Stimulated activated naive CD8-positive, alpha-beta T cell treated with anti-CD3 and anti-CD28 coated beads, Interleukin-15, Interleukin-2, amounts not matched to agents 100 ng/mL and 50 ng/mL, for 24 hours (primary cell): ENCODE measurements at regions not wholly inside any gene's neighbourhood (a gene's known extent, or its start where the extent isn't known, plus 50 kb on each side); places are given as distances from the start of the nearest gene placed in this dataset.
"Not testable (repeated sequence)": the region's sequence is repeated elsewhere in the genome, so short reads cannot be mapped to it uniquely, and the experiment has no call there.

Source experiments
- H3K27ac Mint-ChIP-seq: one replicate; pipeline ENCODE4 v1.8.0; 2021; ENCODE audit warnings: mild to moderate bottlenecking, mixed read lengths
- H3K27me3 Mint-ChIP-seq: one replicate; pipeline ENCODE4 v1.8.0; 2021; ENCODE audit warnings: mixed read lengths
- H3K36me3 Mint-ChIP-seq: one replicate; pipeline ENCODE4 v1.8.0; 2021; ENCODE audit warnings: low read depth, mixed read lengths
- H3K4me1 Mint-ChIP-seq: one replicate; pipeline ENCODE4 v1.8.0; 2021; ENCODE audit warnings: low read depth, mixed read lengths
- H3K4me3 Mint-ChIP-seq: one replicate; pipeline ENCODE4 v1.8.0; 2021; ENCODE audit warnings: mild to moderate bottlenecking, mixed read lengths
- H3K9me3 Mint-ChIP-seq: one replicate; pipeline ENCODE4 v1.8.0; 2021; ENCODE audit warnings: mixed read lengths

GRCh38 chr2:126106006-126106405 is 550.0 kb upstream of the GYPC start:
- Mint-ChIP-seq H3K27me3 (no peaks in the 10 kb centered on the region), H3K4me3 (no peak overlapping the region), H3K36me3 (no peaks in the 10 kb centered on the region), H3K9me3 (peaks cover 5% of the 10 kb centered on the region), H3K4me1 (no peaks in the 10 kb centered on the region), H3K27ac (no peak overlapping the region)

GRCh38 chr2:126107883-126108282 is 548.1 kb upstream of the GYPC start:
- Mint-ChIP-seq H3K4me3 (no peak overlapping the region), H3K27me3 (no peaks in the 10 kb centered on the region), H3K27ac (no peak overlapping the region), H3K4me1 (no peaks in the 10 kb centered on the region), H3K36me3 (no peaks in the 10 kb centered on the region), H3K9me3 (peaks cover 7% of the 10 kb centered on the region)

- Mint-ChIP-seq H3K27ac (no peak overlapping the region), H3K9me3 (peaks cover 4% of the 10 kb centered on the region), H3K36me3 (no peaks in the 10 kb centered on the region)
Measured at GRCh38 chr2:126115975-126116374, 540.0 kb upstream of the GYPC start.

GRCh38 chr2:126117886-126118285 is 538.1 kb upstream of the GYPC start:
- Mint-ChIP-seq H3K4me3 (no peak overlapping the region), H3K27me3 (no peaks in the 10 kb centered on the region), H3K4me1 (no peaks in the 10 kb centered on the region), H3K36me3 (no peaks in the 10 kb centered on the region), H3K9me3 (peaks cover 2% of the 10 kb centered on the region), H3K27ac (no peak overlapping the region)

More at GRCh38 chr2:126115975-126116374, 540.0 kb upstream of the GYPC start:
- Mint-ChIP-seq H3K4me1 (no peaks in the 10 kb centered on the region), H3K27me3 (no peaks in the 10 kb centered on the region), H3K4me3 (no peak overlapping the region)

DNA sequence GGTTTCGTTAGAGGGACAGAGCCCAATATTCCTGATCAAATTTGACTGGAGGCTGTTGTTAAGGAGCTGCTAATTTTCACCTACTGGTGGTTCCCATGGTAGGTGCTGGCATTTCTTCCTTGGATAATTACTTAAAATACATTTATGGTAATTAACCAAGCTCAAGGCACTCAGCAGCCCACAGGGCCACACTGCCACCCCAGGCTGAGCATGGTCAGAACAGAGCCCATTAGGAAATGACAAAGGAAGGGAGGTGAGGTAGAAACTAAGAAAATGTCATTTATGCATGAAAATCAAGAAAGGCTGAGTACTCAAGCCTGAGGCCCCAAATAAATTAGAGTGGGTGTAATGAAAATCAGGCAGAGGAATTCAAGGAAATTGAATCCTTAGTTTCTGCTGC is 510.2 kb upstream of the GYPC start:
- no peak overlapping the region for H3K27ac Mint-ChIP-seq
- H3K9me3 Mint-ChIP-seq, result peaks cover 13% of the 10 kb centered on the region
- no peaks in the 10 kb centered on the region for H3K36me3 Mint-ChIP-seq
- no peaks in the 10 kb centered on the region for H3K4me1 Mint-ChIP-seq
- H3K27me3 Mint-ChIP-seq, result peaks cover 3% of the 10 kb centered on the region
- no peak overlapping the region for H3K4me3 Mint-ChIP-seq

GRCh38 chr2:126154256-126154785 is 501.6 kb upstream of the GYPC start:
- no peaks in the 10 kb centered on the region for H3K4me1 Mint-ChIP-seq
- peaks cover 3% of the 10 kb centered on the region for H3K9me3 Mint-ChIP-seq
- H3K36me3 Mint-ChIP-seq, result no peaks in the 10 kb centered on the region
- no peaks in the 10 kb centered on the region for H3K27me3 Mint-ChIP-seq
- H3K27ac Mint-ChIP-seq, result no peak overlapping the region
- no peak overlapping the region for H3K4me3 Mint-ChIP-seq

GRCh38 chr2:126160950-126161349 is 495.0 kb upstream of the GYPC start:
- H3K4me1 Mint-ChIP-seq, H3K36me3 Mint-ChIP-seq, H3K9me3 Mint-ChIP-seq, H3K27ac Mint-ChIP-seq, H3K4me3 Mint-ChIP-seq, H3K27me3 Mint-ChIP-seq: not testable (repeated sequence)

DNA sequence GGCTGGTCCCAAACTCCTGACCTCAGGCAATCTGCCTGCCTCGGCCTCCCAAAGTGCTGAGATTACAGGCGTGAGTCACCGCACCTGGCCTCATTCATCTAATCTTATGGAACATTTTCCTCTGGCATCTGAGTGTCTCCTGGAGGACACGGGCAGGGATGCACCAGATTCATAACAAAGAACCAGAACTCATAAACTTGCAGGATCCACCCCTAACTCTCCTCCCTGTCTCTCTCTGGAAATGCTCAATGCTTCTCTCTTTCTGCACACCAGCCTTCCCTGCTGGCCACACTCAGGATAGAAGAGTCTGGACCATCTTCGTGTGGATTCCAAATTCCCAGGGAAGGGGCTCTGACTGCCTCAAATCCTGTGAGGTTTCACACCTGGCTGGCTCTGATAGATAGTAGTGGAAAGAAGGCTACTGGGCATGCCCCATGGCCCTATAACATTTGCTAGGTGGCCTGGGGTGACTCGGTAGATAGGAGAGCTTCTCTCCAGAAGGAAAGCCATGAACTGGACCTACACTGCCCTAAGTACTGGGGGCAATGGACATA is 483.2 kb upstream of the GYPC start:
- no peaks in the 10 kb centered on the region for H3K4me1 Mint-ChIP-seq
- H3K27ac Mint-ChIP-seq, result no peak overlapping the region
- no peak overlapping the region for H3K4me3 Mint-ChIP-seq
- no peaks in the 10 kb centered on the region for H3K27me3 Mint-ChIP-seq
- no peaks in the 10 kb centered on the region for H3K9me3 Mint-ChIP-seq
- H3K36me3 Mint-ChIP-seq, result no peaks in the 10 kb centered on the region

- Mint-ChIP-seq H3K27me3 (no peaks in the 10 kb centered on the region), H3K27ac (no peak overlapping the region), H3K4me1 (no peaks in the 10 kb centered on the region)
Measured at GRCh38 chr2:126175222-126175621, 480.7 kb upstream of the GYPC start.

DNA sequence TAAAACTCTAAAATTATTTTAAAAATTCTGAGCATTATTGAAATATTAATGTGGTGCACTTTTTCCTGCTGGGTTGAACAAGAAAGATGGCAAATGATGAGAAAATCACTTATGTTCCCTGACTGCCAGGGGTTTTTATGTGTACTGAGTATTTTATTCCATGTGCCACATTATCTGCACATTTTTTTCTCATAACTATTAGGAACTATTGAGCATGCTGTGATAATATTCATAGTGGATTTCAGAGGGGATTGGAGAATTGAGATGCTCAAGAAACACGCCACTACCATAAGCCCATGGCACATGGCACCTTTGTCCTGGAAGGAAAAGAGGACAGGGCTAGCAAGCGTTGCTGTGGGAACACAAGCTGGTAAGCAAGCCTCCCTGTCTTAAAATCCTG is 478.5 kb upstream of the GYPC start:
- Mint-ChIP-seq H3K4me1 (no peaks in the 10 kb centered on the region), H3K4me3 (no peak overlapping the region), H3K36me3 (no peaks in the 10 kb centered on the region), H3K27ac (no peak overlapping the region), H3K27me3 (no peaks in the 10 kb centered on the region), H3K9me3 (no peaks in the 10 kb centered on the region)

More at GRCh38 chr2:126175222-126175621, 480.7 kb upstream of the GYPC start:
- H3K9me3 Mint-ChIP-seq, result no peaks in the 10 kb centered on the region
- H3K4me3 Mint-ChIP-seq, result no peak overlapping the region
- no peaks in the 10 kb centered on the region for H3K36me3 Mint-ChIP-seq

DNA sequence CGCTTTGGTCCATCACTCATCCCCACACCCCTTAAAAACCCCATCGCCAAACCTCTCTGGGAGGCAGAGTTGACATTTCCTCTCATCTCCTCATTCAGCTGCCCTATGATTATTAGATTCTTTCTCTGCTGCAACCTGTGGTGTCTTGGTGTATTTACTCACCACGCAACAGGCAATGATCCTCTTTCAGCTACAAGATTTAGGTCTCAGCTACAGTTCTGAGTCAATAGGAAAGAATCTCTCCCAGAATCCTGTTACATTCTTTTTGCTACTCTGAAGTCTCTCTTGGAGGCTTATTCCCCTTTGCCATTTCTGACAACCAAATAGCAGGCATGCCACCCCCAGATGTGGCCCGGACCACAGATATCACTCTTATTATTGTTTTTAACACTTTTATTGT is 468.3 kb upstream of the GYPC start:
- no peak overlapping the region for H3K27ac Mint-ChIP-seq

GRCh38 chr2:126189527-126189926 is 466.4 kb upstream of the GYPC start:
- no peaks in the 10 kb centered on the region for H3K4me1 Mint-ChIP-seq
- no peaks in the 10 kb centered on the region for H3K9me3 Mint-ChIP-seq
- peaks cover 8% of the 10 kb centered on the region for H3K27me3 Mint-ChIP-seq
- no peaks in the 10 kb centered on the region for H3K36me3 Mint-ChIP-seq
- no peak overlapping the region for H3K27ac Mint-ChIP-seq
- no peak overlapping the region for H3K4me3 Mint-ChIP-seq

More for the DNA sequence above, 468.3 kb upstream of the GYPC start:
- Mint-ChIP-seq H3K9me3 (no peaks in the 10 kb centered on the region), H3K4me3 (no peak overlapping the region), H3K27me3 (no peaks in the 10 kb centered on the region), H3K36me3 (no peaks in the 10 kb centered on the region), H3K4me1 (no peaks in the 10 kb centered on the region)

- Mint-ChIP-seq H3K27ac (no peak overlapping the region), H3K36me3 (no peaks in the 10 kb centered on the region), H3K4me3 (no peak overlapping the region), H3K27me3 (no peaks in the 10 kb centered on the region), H3K9me3 (peaks cover 4% of the 10 kb centered on the region), H3K4me1 (no peaks in the 10 kb centered on the region)
Measured at GRCh38 chr2:126200538-126200937, 455.4 kb upstream of the GYPC start.

GRCh38 chr2:126208266-126208665 is 447.7 kb upstream of the GYPC start:
- Mint-ChIP-seq H3K9me3 (peaks cover 11% of the 10 kb centered on the region), H3K27me3 (no peaks in the 10 kb centered on the region), H3K27ac (no peak overlapping the region), H3K4me3 (no peak overlapping the region), H3K4me1 (no peaks in the 10 kb centered on the region), H3K36me3 (no peaks in the 10 kb centered on the region)

GRCh38 chr2:126212735-126213134 is 443.2 kb upstream of the GYPC start:
- no peak overlapping the region for H3K27ac Mint-ChIP-seq
- H3K9me3 Mint-ChIP-seq, result peaks cover 7% of the 10 kb centered on the region
- H3K27me3 Mint-ChIP-seq, result no peaks in the 10 kb centered on the region
- no peaks in the 10 kb centered on the region for H3K4me1 Mint-ChIP-seq
- no peaks in the 10 kb centered on the region for H3K36me3 Mint-ChIP-seq
- no peak overlapping the region for H3K4me3 Mint-ChIP-seq

DNA sequence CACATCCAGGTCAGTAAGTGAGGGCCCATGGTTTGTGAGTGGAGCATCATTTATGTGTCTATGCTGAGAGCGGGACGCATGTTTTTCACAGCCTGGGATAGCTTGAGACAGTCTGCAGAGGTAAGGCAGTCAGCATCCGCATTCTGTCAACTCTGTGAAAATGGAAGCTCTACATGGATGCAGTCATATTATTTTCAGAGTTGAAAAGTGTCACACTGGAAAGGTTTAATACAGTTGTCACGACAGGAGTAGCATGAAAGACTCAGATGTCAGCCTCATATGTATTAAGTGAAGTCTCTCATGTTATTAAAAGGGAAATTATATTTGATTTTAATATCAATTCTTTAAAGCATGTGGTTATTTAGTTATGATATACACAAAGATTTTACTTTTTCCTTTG is 436.9 kb upstream of the GYPC start:
- H3K36me3 Mint-ChIP-seq, result no peaks in the 10 kb centered on the region
- H3K27me3 Mint-ChIP-seq, result peaks cover 3% of the 10 kb centered on the region
- H3K4me1 Mint-ChIP-seq, result no peaks in the 10 kb centered on the region
- peaks cover 4% of the 10 kb centered on the region for H3K9me3 Mint-ChIP-seq
- H3K27ac Mint-ChIP-seq, result no peak overlapping the region
- no peak overlapping the region for H3K4me3 Mint-ChIP-seq
